Endothelial cell of umbilical vein (primary cell): ENCODE measurements at regions not wholly inside any gene's neighbourhood (a gene's known extent, or its start where the extent isn't known, plus 50 kb on each side); places are given as distances from the start of the nearest gene placed in this dataset.

Experiments used
- BruUV-seq: library from RNA; stranded (reverse); fragments of 400-500 nt; replicated peaks from 2 replicates; lab custom pipeline; 2021; lab: Mats Ljungman, UMichigan
- CTCF ChIA-PET: fragments of 300-600, 350-600 bp; sonication (Branson Sonifier 250); formaldehyde crosslinking; loops from one replicate; lab custom pipeline; 2021; ENCODE audit warnings: antibody characterized with exemption, inconsistent platforms; lab: Charles Lee
- POLR2A ChIA-PET: fragments of 300-600, 350-600 bp; sonication (Branson Sonifier 250); formaldehyde crosslinking; loops from one replicate; lab custom pipeline; 2021; ENCODE audit warnings: antibody characterized with exemption, inconsistent platforms; lab: Charles Lee
- DNase-seq: peaks from one replicate; pipeline ENCODE4 v3.0.0-alpha.2; 2011; ENCODE audit warnings: low read depth, low spot score
- FAIRE-seq: peaks from 2 replicates; lab custom pipeline; 2011; peaks lifted over from hg19 to GRCh38; lab: Jason Lieb, UNC
- H2AFZ ChIP-seq: 2 replicates; pipeline ENCODE4 v1.6.0; 2012; ENCODE audit warnings: low read depth, low read length, control low read depth, inconsistent platforms
- H3K27ac ChIP-seq: 2 replicates; pipeline ENCODE4 v1.5.1; 2011; ENCODE audit warnings: low read depth, mild to moderate bottlenecking, control low read depth, low read length, moderate library complexity; ENCODE audit not compliant: insufficient read depth
- H3K27me3 ChIP-seq, 2 experiments: 2 replicates each; pipeline versions ENCODE4 v1.6.0 to v1.6.1; 2011; ENCODE audit warnings: low read length in 2 of 2, mixed read lengths in 1 of 2; ENCODE audit not compliant: control insufficient read depth in 2 of 2, insufficient read depth in 2 of 2
- H3K36me3 ChIP-seq, 2 experiments: 2 replicates in 1 of 2; 3 replicates in 1 of 2; pipeline ENCODE4 v1.5.1; 2011; ENCODE audit warnings: low read length in 2 of 2, mild to moderate bottlenecking in 1 of 2, moderate library complexity in 1 of 2; ENCODE audit not compliant: control insufficient read depth in 2 of 2, insufficient read depth in 2 of 2; ENCODE audit errors: extremely low read depth in 1 of 2
- H3K4me1 ChIP-seq: 3 replicates; pipeline ENCODE4 v1.5.1; 2011; ENCODE audit warnings: mild to moderate bottlenecking, low read length; ENCODE audit not compliant: control insufficient read depth, insufficient read depth; ENCODE audit errors: extremely low read depth
- H3K4me2 ChIP-seq: 2 replicates; pipeline ENCODE4 v1.6.1; 2011; ENCODE audit warnings: low read length, control low read depth, mixed read lengths; ENCODE audit not compliant: insufficient read depth
- H3K4me3 ChIP-seq, 3 experiments: fragments of 200-600 bp in 1 of 3; sonication (generic), shearing (Covaris generic) in 1 of 3; replicated peaks in 1 of 3; 2 replicates each; pipeline ENCODE4 v1.5.1; 2011 to 2016; ENCODE audit warnings: control low read depth in 3 of 3, low read length in 3 of 3, mild to moderate bottlenecking in 2 of 3, inconsistent platforms in 1 of 3, low read depth in 1 of 3, moderate library complexity in 1 of 3; ENCODE audit not compliant: insufficient read depth in 1 of 3
- H3K79me2 ChIP-seq: 2 replicates; pipeline ENCODE4 v1.6.0; 2012; ENCODE audit warnings: low read length, inconsistent platforms; ENCODE audit not compliant: control insufficient read depth, insufficient read depth
- H3K9ac ChIP-seq: replicated peaks from 2 replicates; pipeline ENCODE3; 2011; ENCODE audit warnings: low read length, control low read depth; ENCODE audit not compliant: insufficient read depth; ENCODE audit errors: extremely low read depth
- H3K9me1 ChIP-seq: replicated peaks from 3 replicates; pipeline ENCODE4 v1.6.0; 2011; ENCODE audit warnings: mild to moderate bottlenecking, low read length; ENCODE audit not compliant: control insufficient read depth, insufficient read depth; ENCODE audit errors: extremely low read depth
- H3K9me3 ChIP-seq: replicated peaks from 2 replicates; pipeline ENCODE4 v1.5.1; 2012; ENCODE audit warnings: low read length, inconsistent platforms; ENCODE audit not compliant: control insufficient read depth, insufficient read depth
- H4K20me1 ChIP-seq: replicated peaks from 2 replicates; pipeline ENCODE3; 2011; ENCODE audit warnings: mild to moderate bottlenecking, low read length; ENCODE audit not compliant: control insufficient read depth, insufficient read depth; ENCODE audit errors: extremely low read depth
- CTCF ChIP-seq, 2 donors: IDR thresholded peaks; 1 replicate in 1 of 2; 2 replicates in 1 of 2; pipeline ENCODE4 v1.5.1; 2011; ENCODE audit warnings: low read length in 2 of 2, mild to moderate bottlenecking in 2 of 2, moderate library complexity in 2 of 2, control low read depth in 1 of 2, inconsistent platforms in 1 of 2, low read depth in 1 of 2; ENCODE audit not compliant: insufficient read depth in 1 of 2; ENCODE audit errors: extremely low read depth in 1 of 2
- EZH2 ChIP-seq: IDR thresholded peaks from 2 replicates; pipeline ENCODE4 v1.6.1; 2012; ENCODE audit warnings: borderline replicate concordance, low read depth, mild to moderate bottlenecking, moderate library complexity, low read length, inconsistent platforms; ENCODE audit not compliant: severe bottlenecking
- FOS ChIP-seq: IDR thresholded peaks from 2 replicates; pipeline ENCODE4 v1.6.1; 2011; ENCODE audit warnings: mild to moderate bottlenecking, low read length, moderate library complexity, borderline replicate concordance; ENCODE audit not compliant: insufficient read depth
- GATA2 ChIP-seq: IDR thresholded peaks from 2 replicates; pipeline ENCODE4 v1.7.0; 2011; ENCODE audit warnings: low read depth, mild to moderate bottlenecking, moderate library complexity, mixed read lengths, low read length; ENCODE audit not compliant: insufficient read length, insufficient read depth
- JUN ChIP-seq: IDR thresholded peaks from 2 replicates; pipeline ENCODE4 v1.6.1; 2011; ENCODE audit warnings: borderline replicate concordance, low read depth; ENCODE audit not compliant: insufficient read length, insufficient read depth
- MAX ChIP-seq: IDR thresholded peaks from 2 replicates; pipeline ENCODE4 v1.6.1; 2011; ENCODE audit not compliant: insufficient read depth, insufficient read length
- MYC ChIP-seq: IDR thresholded peaks from one replicate; pipeline ENCODE4 v1.6.1; 2011; ENCODE audit warnings: mild to moderate bottlenecking, low read depth, low read length
- POLR2A ChIP-seq: IDR thresholded peaks from 2 replicates; pipeline ENCODE4 v1.6.1; 2012; ENCODE audit warnings: low read depth, mild to moderate bottlenecking, control low read depth, low read length
- POLR2AphosphoS5 ChIP-seq: IDR thresholded peaks from 2 replicates; pipeline ENCODE4 v1.6.1; 2012; ENCODE audit warnings: low read depth, mild to moderate bottlenecking, control low read depth, low read length, moderate library complexity; ENCODE audit not compliant: insufficient read depth
- dilution Hi-C: fragments of 300-500 bp; cut with MboI; formaldehyde crosslinking; loops from one replicate; pipeline ENCODE4 v1.15.0; 2019; ENCODE audit warnings: low sequenced_read_pairs; ENCODE audit not compliant: extremely low pct_ligation_motif_present
- intact Hi-C: fragments of 100-400 bp; cut with micrococcal nuclease; formaldehyde crosslinking; loops from one replicate; pipeline ENCODE4 v1.10.0; 2022

GRCh38 chr4:163748449-163748848, 254.0 kb downstream of the TMA16 start:
- Histone ChIP-seq H3K4me1 (no peaks in the 10 kb centered on the region), H3K4me2 (no peak overlapping the region), H3K4me3 (no peak overlapping the region), H4K20me1 (no peaks in the 10 kb centered on the region), H3K9ac (no peak overlapping the region), H3K9me3 (no peaks in the 10 kb centered on the region), H3K79me2 (no peaks in the 10 kb centered on the region), H2AFZ (no peak overlapping the region), H3K27me3 (no peaks in the 10 kb centered on the region), H3K36me3 (no peaks in the 10 kb centered on the region), H3K27ac (no peak overlapping the region), H3K9me1 (no peaks in the 10 kb centered on the region)
- ChIA-PET POLR2A (no interaction called here), CTCF (no interaction called here)
- FAIRE-seq: no peak
- TF ChIP-seq JUN: no peak
- TF ChIP-seq POLR2AphosphoS5: no peak
- TF ChIP-seq CTCF (IDR thresholded peaks at IDR 0.05; ENCODE audit: extremely low read depth in 1 of 2, insufficient read depth in 1 of 2, low read depth in 1 of 2, low read length in 2 of 2): no peak
- TF ChIP-seq POLR2A: no peak
- TF ChIP-seq MAX: no peak
- TF ChIP-seq MYC: no peak
- TF ChIP-seq FOS: no peak
- TF ChIP-seq GATA2: no peak
- no peak for TF ChIP-seq EZH2
- intact Hi-C loops: no loop called here
- dilution Hi-C loops: no loop called here
- no TSS peak for BruUV-seq
- no peak for DNase-seq
